OCI-LY7 (cell line): ENCODE measurements at regions not wholly inside any gene's neighbourhood (a gene's known extent, or its start where the extent isn't known, plus 50 kb on each side); places are given as distances from the start of the nearest gene placed in this dataset.

Source experiments
- BruUV-seq: library from RNA; stranded (reverse); fragments of 400-500 nt; replicated peaks from 2 replicates; lab custom pipeline; 2021; lab: Mats Ljungman, UMichigan
- CTCF ChIA-PET: fragments of 300-600 bp; sonication (Branson Sonifier 250); formaldehyde crosslinking; loops from one replicate; lab custom pipeline; 2022; ENCODE audit warnings: antibody characterized with exemption; ENCODE audit not compliant: unreplicated experiment; lab: Charles Lee
- POLR2A ChIA-PET: fragments of 300-600 bp; sonication (Branson Sonifier 250); formaldehyde crosslinking; loops from one replicate; lab custom pipeline; 2022; ENCODE audit warnings: antibody characterized with exemption; lab: Charles Lee
- DNase-seq: peaks from one replicate; pipeline ENCODE4 v3.0.0-alpha.2; 2015; ENCODE audit warnings: low spot score
- H2AFZ ChIP-seq: fragments of 200-600 bp; sonication (generic), shearing (Covaris generic); 2 replicates; pipeline ENCODE4 v1.6.1; 2014; ENCODE audit warnings: mild to moderate bottlenecking, antibody characterized with exemption, low read length, moderate library complexity
- H3K27ac ChIP-seq: fragments of 200-600 bp; sonication (generic); 2 replicates; pipeline ENCODE4 v1.5.1; 2014; ENCODE audit warnings: mixed run types, low read depth, mild to moderate bottlenecking, moderate library complexity, low read length, inconsistent platforms; ENCODE audit not compliant: poor library complexity, severe bottlenecking
- H3K36me3 ChIP-seq: fragments of 200-600 bp; sonication (generic); 2 replicates; pipeline ENCODE4 v1.6.1; 2014; ENCODE audit warnings: mild to moderate bottlenecking, antibody characterized with exemption, low read length, moderate library complexity, mixed read lengths; ENCODE audit not compliant: insufficient read depth
- H3K4me1 ChIP-seq: fragments of 200-600 bp; sonication (generic); 2 replicates; pipeline ENCODE4 v1.5.1; 2014; ENCODE audit warnings: mild to moderate bottlenecking, low read length; ENCODE audit not compliant: insufficient read depth, poor library complexity, severe bottlenecking
- H3K4me2 ChIP-seq: fragments of 200-600 bp; sonication (generic); 2 replicates; pipeline ENCODE4 v1.6.1; 2014; ENCODE audit warnings: mild to moderate bottlenecking, low read length
- H3K4me3 ChIP-seq: fragments of 200-600 bp; sonication (generic); 2 replicates; pipeline ENCODE4 v1.5.1; 2014; ENCODE audit warnings: mild to moderate bottlenecking, low read depth, low read length; ENCODE audit not compliant: poor library complexity, severe bottlenecking
- H3K79me2 ChIP-seq: fragments of 200-600 bp; sonication (generic); 2 replicates; pipeline ENCODE4 v1.6.1; 2016; ENCODE audit warnings: low read depth, mild to moderate bottlenecking, low read length, moderate library complexity, mixed read lengths; ENCODE audit not compliant: insufficient read depth
- H3K9me2 ChIP-seq: fragments of 200-600 bp; sonication (generic); 2 replicates; pipeline ENCODE4 v1.6.1; 2016; ENCODE audit warnings: mild to moderate bottlenecking, low read length, mixed read lengths; ENCODE audit not compliant: insufficient read depth
- H3K9me3 ChIP-seq: fragments of 200-600 bp; sonication (generic); 2 replicates; pipeline ENCODE4 v1.6.1; 2014; ENCODE audit warnings: mild to moderate bottlenecking, mixed run types, low read length, mixed read lengths
- H4K20me1 ChIP-seq: fragments of 200-600 bp; sonication (generic); 2 replicates; pipeline ENCODE4 v1.6.1; 2014; ENCODE audit warnings: mild to moderate bottlenecking, antibody characterized with exemption, low read length, moderate library complexity, mixed read lengths; ENCODE audit not compliant: insufficient read depth
- CTCF ChIP-seq: fragments of 200-600 bp; sonication (generic); conservative IDR thresholded peaks from 2 replicates; pipeline ENCODE4 v1.5.1; 2014; ENCODE audit warnings: mild to moderate bottlenecking, antibody characterized with exemption, low read length, moderate library complexity, mixed read lengths
- EZH2phosphoT487 ChIP-seq: fragments of 200-600 bp; sonication (generic); IDR thresholded peaks from 2 replicates; pipeline ENCODE4 v1.6.1; 2018; ENCODE audit warnings: low read depth, borderline replicate concordance, mild to moderate bottlenecking, mixed run types, antibody characterized with exemption, low read length, moderate library complexity, mixed read lengths
- intact Hi-C: fragments of 100-400 bp; cut with micrococcal nuclease; formaldehyde crosslinking; loops from one replicate; pipeline ENCODE4 v1.10.0; 2022; ENCODE audit not compliant: unreplicated experiment

GRCh38 chr21:28247454-28248020 lies 745.1 kb downstream of the LTN1 start:
- Histone ChIP-seq H3K9me2 (no peaks in the 10 kb centered on the region), H3K4me2 (no peak overlapping the region), H3K27ac (no peak overlapping the region), H3K9me3 (no peaks in the 10 kb centered on the region), H2AFZ (no peak overlapping the region), H4K20me1 (no peaks in the 10 kb centered on the region), H3K79me2 (no peaks in the 10 kb centered on the region), H3K4me3 (no peak overlapping the region), H3K36me3 (no peaks in the 10 kb centered on the region), H3K4me1 (no peaks in the 10 kb centered on the region)
- ChIA-PET POLR2A (no interaction called here), CTCF (no interaction called here)
- intact Hi-C loops: no loop called here
- BruUV-seq: no TSS peak
- no peak for DNase-seq
- TF ChIP-seq CTCF (no peak), EZH2phosphoT487 (no peak)

GRCh38 chr21:28240586-28240985 lies 752.1 kb downstream of the LTN1 start:
- TF ChIP-seq CTCF: no peak
- TF ChIP-seq EZH2phosphoT487: no peak
- no peak for DNase-seq

GRCh38 chr21:28239340-28239739 lies 753.3 kb downstream of the LTN1 start:
- H2AFZ ChIP-seq: no peak overlapping the region
- no peak overlapping the region for H3K4me2 ChIP-seq
- H3K9me3 ChIP-seq: no peaks in the 10 kb centered on the region
- POLR2A ChIA-PET: no interaction called here
- no peaks in the 10 kb centered on the region for H3K79me2 ChIP-seq
- H3K4me1 ChIP-seq: no peaks in the 10 kb centered on the region
- no peak for TF ChIP-seq EZH2phosphoT487
- TF ChIP-seq CTCF: no peak
- no peaks in the 10 kb centered on the region for H4K20me1 ChIP-seq
- intact Hi-C loops: no loop called here
- no peaks in the 10 kb centered on the region for H3K36me3 ChIP-seq
- no peaks in the 10 kb centered on the region for H3K9me2 ChIP-seq
- CTCF ChIA-PET: no interaction called here
- no peak overlapping the region for H3K4me3 ChIP-seq
- no peak overlapping the region for H3K27ac ChIP-seq
- no peak for DNase-seq
- BruUV-seq: no TSS peak

More at GRCh38 chr21:28240586-28240985, 752.1 kb downstream of the LTN1 start:
- intact Hi-C loops: no loop called here
- Histone ChIP-seq H3K36me3 (no peaks in the 10 kb centered on the region), H3K4me2 (no peak overlapping the region), H3K79me2 (no peaks in the 10 kb centered on the region), H3K4me1 (no peaks in the 10 kb centered on the region), H3K9me2 (no peaks in the 10 kb centered on the region), H2AFZ (no peak overlapping the region), H3K9me3 (no peaks in the 10 kb centered on the region), H3K27ac (no peak overlapping the region), H4K20me1 (no peaks in the 10 kb centered on the region), H3K4me3 (no peak overlapping the region)
- BruUV-seq: no TSS peak
- CTCF ChIA-PET: no interaction called here
- POLR2A ChIA-PET: interaction anchor here (0.6 kb wide), 1 partner anchor 522 kb away, joined by 3 read pairs; no protein-coding TSS in a partner anchor
